ENCODE measurements at regions not wholly inside any gene's neighbourhood (a gene's known extent, or its start where the extent isn't known, plus 50 kb on each side); places are given as distances from the start of the nearest gene placed in this dataset.

DNA sequence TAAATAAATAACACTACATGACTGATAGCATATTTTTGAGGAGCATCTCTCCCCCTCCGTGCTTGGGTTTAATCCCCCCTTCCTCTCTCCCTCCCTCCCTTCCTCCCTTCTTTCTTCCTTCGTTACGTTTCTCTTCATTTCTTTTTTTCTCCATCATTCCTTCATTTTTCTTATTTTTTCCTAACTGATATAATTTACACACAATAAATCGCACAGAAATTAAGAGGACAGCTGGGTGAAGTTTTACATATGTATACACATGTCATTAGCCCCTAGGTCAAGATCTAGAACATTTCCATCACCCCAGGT is 51.4 kb upstream of the EZR start:
- no peak overlapping the region for H3K27ac ChIP-seq (ENCODE audit: low read depth, low read length)
- no peak for DNase-seq
- TF ChIP-seq, protein P1, sequence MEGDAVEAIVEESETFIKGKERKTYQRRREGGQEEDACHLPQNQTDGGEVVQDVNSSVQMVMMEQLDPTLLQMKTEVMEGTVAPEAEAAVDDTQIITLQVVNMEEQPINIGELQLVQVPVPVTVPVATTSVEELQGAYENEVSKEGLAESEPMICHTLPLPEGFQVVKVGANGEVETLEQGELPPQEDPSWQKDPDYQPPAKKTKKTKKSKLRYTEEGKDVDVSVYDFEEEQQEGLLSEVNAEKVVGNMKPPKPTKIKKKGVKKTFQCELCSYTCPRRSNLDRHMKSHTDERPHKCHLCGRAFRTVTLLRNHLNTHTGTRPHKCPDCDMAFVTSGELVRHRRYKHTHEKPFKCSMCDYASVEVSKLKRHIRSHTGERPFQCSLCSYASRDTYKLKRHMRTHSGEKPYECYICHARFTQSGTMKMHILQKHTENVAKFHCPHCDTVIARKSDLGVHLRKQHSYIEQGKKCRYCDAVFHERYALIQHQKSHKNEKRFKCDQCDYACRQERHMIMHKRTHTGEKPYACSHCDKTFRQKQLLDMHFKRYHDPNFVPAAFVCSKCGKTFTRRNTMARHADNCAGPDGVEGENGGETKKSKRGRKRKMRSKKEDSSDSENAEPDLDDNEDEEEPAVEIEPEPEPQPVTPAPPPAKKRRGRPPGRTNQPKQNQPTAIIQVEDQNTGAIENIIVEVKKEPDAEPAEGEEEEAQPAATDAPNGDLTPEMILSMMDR (conservative IDR thresholded peaks at IDR 0.05), result no peak
- no peaks in the 10 kb centered on the region for H3K36me3 ChIP-seq (ENCODE audit: control insufficient read depth, insufficient read depth, low read length)
- peak overlapping the region; percentile 96 for H3K27ac Mint-ChIP-seq
- H3K36me3 Mint-ChIP-seq (ENCODE audit: low read depth), result no peaks in the 10 kb centered on the region
- no peaks in the 10 kb centered on the region for H3K27me3 ChIP-seq (ENCODE audit: control insufficient read depth, insufficient read depth, low read length, poor library complexity, severe bottlenecking)
- no peaks in the 10 kb centered on the region for H3K27me3 Mint-ChIP-seq (ENCODE audit: insufficient read depth)
- H3K4me1 Mint-ChIP-seq, result peaks cover 16% of the 10 kb centered on the region
- peak overlapping the region; percentile 86 for H3K4me3 ChIP-seq (ENCODE audit: low read length)
- H3K9me3 Mint-ChIP-seq, result no peaks in the 10 kb centered on the region
- peaks cover 4% of the 10 kb centered on the region for H3K4me1 ChIP-seq (ENCODE audit: control insufficient read depth, insufficient read depth, low read length)
- peak overlapping the region; percentile 72 for H3K4me3 Mint-ChIP-seq
- H3K9me3 ChIP-seq (ENCODE audit: control insufficient read depth, low read length), result no peaks in the 10 kb centered on the region
- H3K9ac ChIP-seq (ENCODE audit: extremely low read depth, low read length, poor library complexity, severe bottlenecking), result no peak overlapping the region
- WGBS, 2 experiments (ENCODE audit: insufficient coverage in 1 of 2, insufficient read length in 1 of 2), result 90 to 100% methylated on average over 3 to 4 of the region's 4 CpGs

DNA sequence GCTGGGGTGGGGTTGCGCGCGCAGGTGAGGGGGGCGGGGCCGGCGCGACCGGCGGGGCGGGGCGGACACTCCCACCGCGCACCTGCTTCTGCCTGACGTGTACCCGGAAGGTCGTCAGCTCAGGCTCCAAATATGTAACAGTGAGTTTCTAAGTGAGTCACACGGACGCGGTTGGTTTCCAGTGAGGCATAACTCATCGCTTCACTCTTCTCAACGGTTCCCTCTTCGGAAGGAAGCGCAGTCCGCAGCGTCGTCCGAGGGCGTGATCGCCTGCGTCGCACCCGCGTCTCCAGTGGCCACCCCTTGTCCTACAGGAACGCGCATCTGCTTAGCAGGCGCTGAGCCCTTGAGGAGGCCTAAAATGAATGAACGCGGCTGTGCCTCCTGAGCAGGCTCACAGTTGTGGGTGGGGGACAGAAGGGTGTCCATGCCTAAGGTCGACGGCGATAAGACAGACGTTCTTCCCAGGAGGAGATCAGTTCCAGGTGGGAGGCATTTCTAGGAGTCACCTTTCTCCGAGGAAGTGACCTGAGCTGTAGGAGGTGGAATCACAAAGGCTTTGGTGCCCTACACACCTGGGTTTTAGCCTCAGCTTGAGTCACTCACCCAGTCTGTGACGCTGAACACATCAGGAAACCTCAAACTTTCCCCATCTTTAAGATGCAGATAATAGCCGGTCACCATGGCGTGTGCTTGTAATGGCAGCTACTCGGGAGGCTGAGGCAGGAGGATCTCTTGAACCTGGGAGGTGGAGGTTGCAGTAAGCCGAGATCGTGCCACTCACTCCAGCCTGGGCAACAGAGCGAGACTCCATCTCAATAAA is 50.9 kb upstream of the EZR start:
- 23 to 39% methylated on average over 30 to 50 of the region's 50 CpGs for WGBS, 2 experiments (ENCODE audit: insufficient coverage in 1 of 2, insufficient read length in 1 of 2)
- Mint-ChIP-seq H3K27me3 (ENCODE audit: insufficient read depth) (no peaks in the 10 kb centered on the region), H3K9me3 (no peaks in the 10 kb centered on the region), H3K4me1 (peaks cover 20% of the 10 kb centered on the region), H3K27ac (peak overlapping the region; percentile 99), H3K36me3 (ENCODE audit: low read depth) (no peaks in the 10 kb centered on the region), H3K4me3 (peak overlapping the region; percentile 72)
- Histone ChIP-seq H3K4me3 (ENCODE audit: low read length) (peak overlapping the region; percentile 86), H3K4me1 (ENCODE audit: control insufficient read depth, insufficient read depth, low read length) (peaks cover 4% of the 10 kb centered on the region), H3K9ac (ENCODE audit: extremely low read depth, low read length, poor library complexity, severe bottlenecking) (peak overlapping the region; percentile 86), H3K27me3 (ENCODE audit: control insufficient read depth, insufficient read depth, low read length, poor library complexity, severe bottlenecking) (no peaks in the 10 kb centered on the region), H3K27ac (ENCODE audit: low read depth, low read length) (peak overlapping the region; percentile 14), H3K36me3 (ENCODE audit: control insufficient read depth, insufficient read depth, low read length) (no peaks in the 10 kb centered on the region), H3K9me3 (ENCODE audit: control insufficient read depth, low read length) (no peaks in the 10 kb centered on the region)
- DNase-seq, result no peak
- TF ChIP-seq, protein P1 (conservative IDR thresholded peaks at IDR 0.05), result peak; percentile 56

DNA sequence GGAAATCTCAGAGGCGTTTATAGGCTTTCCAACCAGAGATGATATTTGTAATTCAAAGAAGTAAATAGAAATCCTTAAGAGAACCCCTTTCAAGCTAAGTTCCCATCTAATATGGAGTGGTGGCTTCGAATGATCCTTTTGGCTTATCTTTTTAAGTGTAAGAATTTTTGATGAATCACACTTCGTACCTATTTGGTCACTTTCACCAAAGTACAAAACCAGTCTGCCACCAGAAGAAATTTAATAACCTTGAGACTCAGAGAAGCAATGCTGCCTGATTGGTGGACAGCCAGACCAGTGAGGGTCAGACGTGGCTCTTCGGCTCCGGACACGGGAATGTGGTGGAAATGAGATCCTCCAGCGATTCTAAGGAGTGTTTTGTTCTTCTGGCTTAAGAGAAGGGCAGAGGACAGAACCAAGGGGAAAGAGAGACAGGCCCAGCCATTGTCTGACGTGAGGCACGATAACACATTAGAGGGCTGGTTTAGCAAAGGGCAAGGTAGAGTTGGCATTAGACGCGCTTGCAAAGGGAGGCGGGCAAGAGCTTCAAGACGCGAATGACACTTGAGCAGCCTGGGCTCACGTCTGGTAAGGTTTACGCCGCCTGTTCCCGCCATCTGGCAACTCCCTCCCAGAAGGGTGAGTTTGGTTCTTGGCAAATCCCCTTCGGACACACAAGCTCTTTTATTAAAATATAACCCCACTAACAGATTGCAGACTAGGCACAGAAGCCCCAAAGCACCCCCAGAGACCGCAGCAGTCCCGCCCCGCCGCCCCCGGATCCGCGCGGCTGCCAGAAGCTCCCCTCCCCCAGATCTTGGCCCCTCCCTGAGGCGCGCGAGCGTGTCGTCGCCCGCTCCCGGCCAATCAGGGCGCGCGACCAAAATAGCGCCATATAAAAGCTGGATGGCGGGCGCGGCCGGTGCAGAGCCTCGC is 50.0 kb upstream of the EZR start:
- Histone ChIP-seq H3K4me3 (ENCODE audit: low read length) (peak overlapping the region; percentile 83), H3K9me3 (ENCODE audit: control insufficient read depth, low read length) (no peaks in the 10 kb centered on the region), H3K27ac (ENCODE audit: low read depth, low read length) (peak overlapping the region; percentile 85), H3K36me3 (ENCODE audit: control insufficient read depth, insufficient read depth, low read length) (no peaks in the 10 kb centered on the region), H3K4me1 (ENCODE audit: control insufficient read depth, insufficient read depth, low read length) (peaks cover 4% of the 10 kb centered on the region), H3K9ac (ENCODE audit: extremely low read depth, low read length, poor library complexity, severe bottlenecking) (peak overlapping the region; percentile 87), H3K27me3 (ENCODE audit: control insufficient read depth, insufficient read depth, low read length, poor library complexity, severe bottlenecking) (no peaks in the 10 kb centered on the region)
- Mint-ChIP-seq H3K9me3 (no peaks in the 10 kb centered on the region), H3K4me1 (peaks cover 21% of the 10 kb centered on the region), H3K36me3 (ENCODE audit: low read depth) (no peaks in the 10 kb centered on the region), H3K4me3 (peak overlapping the region; percentile 72), H3K27me3 (ENCODE audit: insufficient read depth) (no peaks in the 10 kb centered on the region), H3K27ac (peak overlapping the region; percentile 99)
- WGBS, 2 experiments (ENCODE audit: insufficient coverage in 1 of 2, insufficient read length in 1 of 2), result 20 to 47% methylated on average over 20 to 45 of the region's 45 CpGs
- DNase-seq, result peak; percentile 98
- TF ChIP-seq, protein P1 (conservative IDR thresholded peaks at IDR 0.05), result no peak

All from endodermal cell (in vitro differentiated cells).